ENCODE measurements at regions not wholly inside any gene's neighbourhood (a gene's known extent, or its start where the extent isn't known, plus 50 kb on each side); places are given as distances from the start of the nearest gene placed in this dataset.
"Not testable (repeated sequence)": the region's sequence is repeated elsewhere in the genome, so short reads cannot be mapped to it uniquely, and the experiment has no call there.

DNA sequence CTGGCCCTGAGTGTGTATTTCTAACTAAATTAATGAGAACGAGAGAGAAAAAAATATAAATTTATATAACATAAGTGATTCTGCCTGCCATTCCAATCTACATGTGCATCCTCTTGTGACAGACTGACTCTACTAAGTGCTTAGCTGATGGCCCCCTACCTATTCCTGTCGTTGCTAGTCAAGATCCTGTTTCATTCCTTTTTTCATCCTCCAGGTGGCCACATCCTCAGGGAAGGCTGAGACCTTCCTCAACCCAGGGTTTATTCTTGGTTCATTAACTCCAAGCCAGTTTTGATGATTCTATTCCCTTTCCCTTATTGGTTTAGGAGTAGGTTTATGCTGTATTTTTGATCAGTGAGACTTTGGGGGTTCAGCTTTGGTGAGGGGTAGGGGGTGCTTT lies 201.3 kb downstream of the C9orf152 start:
- Histone ChIP-seq H3K27ac (ENCODE audit: low read depth, low read length) (no peak overlapping the region), H3K27me3 (ENCODE audit: control insufficient read depth in 5 of 5, insufficient read depth in 4 of 5, low read length in 5 of 5) (no peaks in the 10 kb centered on the region), H3K4me1 (ENCODE audit: control insufficient read depth in 5 of 5, insufficient read depth in 5 of 5, low read length in 5 of 5) (peaks cover 0 to 2% (median 0%) of the 10 kb centered on the region in 5 donors), H3K9me3 (ENCODE audit: control insufficient read depth in 5 of 5, low read length in 5 of 5) (no peaks in the 10 kb centered on the region), H3K36me3 (ENCODE audit: control insufficient read depth in 5 of 5, insufficient read depth in 5 of 5, low read length in 5 of 5) (no peaks in the 10 kb centered on the region), H3K9ac (ENCODE audit: low read length in 5 of 5) (no peak overlapping the region), H3K4me3 (ENCODE audit: low read depth in 1 of 5, low read length in 5 of 5) (no peak overlapping the region)

DNA sequence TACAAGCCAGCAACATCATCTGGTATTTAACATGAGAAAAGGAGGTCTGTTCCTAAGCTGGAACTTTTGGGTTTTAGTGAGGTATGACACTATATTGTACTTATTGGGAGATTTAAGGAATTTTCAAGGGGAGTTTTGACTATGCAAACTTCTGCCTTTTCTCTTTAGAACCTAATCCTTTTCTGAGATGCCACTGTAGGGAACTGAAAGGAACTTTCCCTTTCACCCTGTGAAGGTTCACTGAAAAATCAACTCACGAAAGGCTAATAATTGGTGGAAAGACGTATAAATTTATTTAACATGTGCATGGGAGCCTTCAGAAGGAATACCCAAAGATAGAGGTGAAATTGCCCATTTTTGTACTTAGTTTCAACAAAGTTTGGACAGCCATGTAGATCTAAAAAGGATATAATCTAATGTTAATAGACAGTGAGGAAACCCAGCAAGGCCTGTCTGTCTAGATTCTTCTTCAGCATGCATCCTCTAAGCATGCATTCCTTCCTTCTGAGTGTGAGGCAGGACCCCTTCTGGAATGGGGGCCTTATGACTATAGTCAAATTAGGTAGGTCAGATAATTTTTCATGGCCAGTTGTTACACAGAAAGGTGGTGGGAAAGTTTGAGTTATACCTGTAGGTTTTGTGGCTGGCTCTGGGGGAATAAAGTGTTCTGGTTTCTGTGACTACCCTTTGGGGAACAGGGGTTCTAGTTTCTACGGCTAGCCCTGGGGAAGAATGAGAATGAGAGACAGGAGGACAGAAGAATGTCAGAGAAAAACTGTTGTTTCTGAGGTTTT lies 200.3 kb downstream of the C9orf152 start:
- no peaks in the 10 kb centered on the region for H3K36me3 ChIP-seq (ENCODE audit: control insufficient read depth in 5 of 5, insufficient read depth in 5 of 5, low read length in 5 of 5)
- no peak overlapping the region for H3K4me3 ChIP-seq (ENCODE audit: low read depth in 1 of 5, low read length in 5 of 5)
- peaks cover 0 to 4% (median 0%) of the 10 kb centered on the region in 5 donors for H3K4me1 ChIP-seq (ENCODE audit: control insufficient read depth in 5 of 5, insufficient read depth in 5 of 5, low read length in 5 of 5)
- H3K27me3 ChIP-seq (ENCODE audit: control insufficient read depth in 5 of 5, insufficient read depth in 4 of 5, low read length in 5 of 5), result no peaks in the 10 kb centered on the region
- no peak overlapping the region for H3K9ac ChIP-seq (ENCODE audit: low read length in 5 of 5)
- no peak overlapping the region for H3K27ac ChIP-seq (ENCODE audit: low read depth, low read length)
- H3K9me3 ChIP-seq (ENCODE audit: control insufficient read depth in 5 of 5, low read length in 5 of 5), result no peaks in the 10 kb centered on the region

DNA sequence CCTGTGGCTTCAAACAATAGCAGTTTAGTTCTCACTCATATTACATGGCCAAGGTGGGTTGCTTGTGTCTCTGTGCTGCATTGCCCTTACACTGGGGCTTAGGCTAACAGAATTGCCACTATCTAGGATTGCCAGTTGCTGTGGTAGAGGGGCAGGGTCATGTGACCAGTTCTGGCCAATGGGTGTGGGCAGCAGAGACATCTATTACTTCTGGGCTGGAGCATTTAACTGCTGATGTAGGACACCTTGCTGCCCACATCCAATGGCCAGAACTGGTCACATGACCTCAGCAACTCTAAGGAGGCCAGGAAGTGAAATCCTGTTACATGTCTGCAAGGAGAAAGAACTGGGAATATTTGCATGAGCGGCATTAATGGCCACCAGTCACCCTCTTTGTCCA lies 199.3 kb downstream of the C9orf152 start:
- Histone ChIP-seq H3K36me3 (ENCODE audit: control insufficient read depth in 5 of 5, insufficient read depth in 5 of 5, low read length in 5 of 5) (no peaks in the 10 kb centered on the region), H3K4me3 (ENCODE audit: low read depth in 1 of 5, low read length in 5 of 5) (no peak overlapping the region), H3K4me1 (ENCODE audit: control insufficient read depth in 5 of 5, insufficient read depth in 5 of 5, low read length in 5 of 5) (peaks cover 0 to 10% (median 0%) of the 10 kb centered on the region in 5 donors), H3K9ac (ENCODE audit: low read length in 5 of 5) (no peak overlapping the region), H3K27ac (ENCODE audit: low read depth, low read length) (no peak overlapping the region), H3K27me3 (ENCODE audit: control insufficient read depth in 5 of 5, insufficient read depth in 4 of 5, low read length in 5 of 5) (no peaks in the 10 kb centered on the region), H3K9me3 (ENCODE audit: control insufficient read depth in 5 of 5, low read length in 5 of 5) (no peaks in the 10 kb centered on the region)

DNA sequence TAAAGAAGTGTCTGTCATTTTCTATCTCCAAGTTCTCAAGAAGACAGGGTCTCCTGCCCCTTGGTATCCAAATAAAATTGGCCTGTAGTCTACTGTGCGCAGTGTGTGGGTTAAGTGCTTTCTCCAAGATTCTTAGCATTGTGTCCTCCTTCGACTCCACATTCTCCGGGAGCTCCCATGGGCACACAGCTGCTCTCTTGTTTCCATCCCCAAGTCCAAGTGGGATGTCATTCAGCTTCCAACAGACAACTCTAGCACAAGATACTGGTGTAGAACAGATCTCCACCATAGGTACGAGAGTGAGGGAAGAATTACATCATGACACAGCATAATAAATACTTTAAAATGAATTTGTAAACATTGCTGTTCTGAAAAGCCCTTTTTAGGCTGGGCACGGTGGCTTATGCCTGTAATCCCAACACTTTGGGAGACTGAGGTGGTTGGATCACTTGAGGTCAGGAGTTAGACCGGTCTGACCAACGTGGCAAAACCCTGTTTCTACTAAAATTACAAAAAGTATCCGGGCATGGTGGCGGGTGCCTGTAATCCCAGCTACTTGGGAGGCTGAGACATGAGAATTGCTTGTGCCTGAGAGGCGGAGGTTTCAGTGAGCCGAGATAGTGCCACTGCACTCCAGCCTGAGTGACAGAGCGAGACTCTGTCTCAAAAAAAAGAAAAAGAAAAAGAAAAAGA lies 196.2 kb downstream of the C9orf152 start:
- Histone ChIP-seq H3K9me3 (ENCODE audit: control insufficient read depth in 5 of 5, low read length in 5 of 5) (no peaks in the 10 kb centered on the region), H3K27me3 (ENCODE audit: control insufficient read depth in 5 of 5, insufficient read depth in 4 of 5, low read length in 5 of 5) (no peaks in the 10 kb centered on the region), H3K9ac (ENCODE audit: low read length in 5 of 5) (no peak overlapping the region), H3K36me3 (ENCODE audit: control insufficient read depth in 5 of 5, insufficient read depth in 5 of 5, low read length in 5 of 5) (peaks cover 0 to 7% (median 5%) of the 10 kb centered on the region in 5 donors), H3K4me1 (ENCODE audit: control insufficient read depth in 5 of 5, insufficient read depth in 5 of 5, low read length in 5 of 5) (peaks cover 0 to 15% (median 10%) of the 10 kb centered on the region in 5 donors), H3K27ac (ENCODE audit: low read depth, low read length) (no peak overlapping the region), H3K4me3 (ENCODE audit: low read depth in 1 of 5, low read length in 5 of 5) (no peak overlapping the region)

DNA sequence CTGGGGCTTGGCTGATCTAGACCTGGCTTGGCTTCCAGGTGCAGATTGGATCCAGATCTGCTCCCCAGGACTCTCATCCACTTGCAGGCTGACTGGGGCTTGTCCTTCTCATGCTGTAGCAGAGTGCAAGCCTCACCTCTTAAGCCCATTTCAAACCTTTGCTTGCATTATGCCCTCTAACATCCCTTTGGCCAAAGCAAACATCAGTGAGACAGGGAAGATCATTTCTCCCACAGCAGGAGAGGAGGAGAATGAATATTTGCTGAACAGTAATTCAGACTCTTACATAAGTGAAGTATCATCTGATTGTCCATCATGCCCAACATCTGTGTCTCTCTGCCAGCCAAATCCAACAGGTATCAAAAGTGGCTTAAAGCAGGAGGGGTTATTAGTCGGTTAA lies 194.9 kb downstream of the C9orf152 start:
- Histone ChIP-seq H3K27ac (ENCODE audit: low read depth, low read length) (no peak overlapping the region), H3K9me3 (ENCODE audit: control insufficient read depth in 5 of 5, low read length in 5 of 5) (no peaks in the 10 kb centered on the region), H3K36me3 (ENCODE audit: control insufficient read depth in 5 of 5, insufficient read depth in 5 of 5, low read length in 5 of 5) (peaks cover 0 to 7% (median 5%) of the 10 kb centered on the region in 5 donors), H3K4me3 (ENCODE audit: low read depth in 1 of 5, low read length in 5 of 5) (no peak overlapping the region), H3K27me3 (ENCODE audit: control insufficient read depth in 5 of 5, insufficient read depth in 4 of 5, low read length in 5 of 5) (no peaks in the 10 kb centered on the region), H3K4me1 (ENCODE audit: control insufficient read depth in 5 of 5, insufficient read depth in 5 of 5, low read length in 5 of 5) (peaks cover 0 to 15% (median 10%) of the 10 kb centered on the region in 5 donors), H3K9ac (ENCODE audit: low read length in 5 of 5) (no peak overlapping the region)

DNA sequence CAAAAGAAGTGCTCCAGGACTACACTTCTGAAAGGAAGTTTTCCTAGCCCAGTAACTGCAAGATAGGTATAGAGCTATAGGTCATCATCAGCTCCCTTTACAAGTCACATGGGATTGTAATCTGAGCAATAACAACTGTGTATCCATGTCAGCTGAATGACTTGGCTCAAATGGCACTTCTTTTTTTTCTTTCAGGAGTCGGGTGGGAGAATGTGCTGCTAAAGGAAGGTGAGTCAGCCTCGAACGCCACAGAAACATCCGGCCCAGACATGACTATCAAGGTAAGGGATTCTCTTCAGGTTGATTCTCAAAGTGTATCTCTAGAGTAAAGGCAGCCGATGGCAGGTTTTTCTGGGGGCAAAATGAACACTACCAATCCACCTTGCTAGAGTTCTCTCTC lies 192.2 kb downstream of the C9orf152 start:
- Histone ChIP-seq H3K4me1 (ENCODE audit: control insufficient read depth in 5 of 5, insufficient read depth in 5 of 5, low read length in 5 of 5) (peaks cover 0 to 15% (median 10%) of the 10 kb centered on the region in 5 donors), H3K9me3 (ENCODE audit: control insufficient read depth in 5 of 5, low read length in 5 of 5) (no peaks in the 10 kb centered on the region), H3K9ac (ENCODE audit: low read length in 5 of 5) (no peak overlapping the region), H3K4me3 (ENCODE audit: low read depth in 1 of 5, low read length in 5 of 5) (no peak overlapping the region), H3K27ac (ENCODE audit: low read depth, low read length) (peak overlapping the region; percentile 58), H3K36me3 (ENCODE audit: control insufficient read depth in 5 of 5, insufficient read depth in 5 of 5, low read length in 5 of 5) (peaks cover 0 to 14% (median 5%) of the 10 kb centered on the region in 5 donors), H3K27me3 (ENCODE audit: control insufficient read depth in 5 of 5, insufficient read depth in 4 of 5, low read length in 5 of 5) (no peaks in the 10 kb centered on the region)

DNA sequence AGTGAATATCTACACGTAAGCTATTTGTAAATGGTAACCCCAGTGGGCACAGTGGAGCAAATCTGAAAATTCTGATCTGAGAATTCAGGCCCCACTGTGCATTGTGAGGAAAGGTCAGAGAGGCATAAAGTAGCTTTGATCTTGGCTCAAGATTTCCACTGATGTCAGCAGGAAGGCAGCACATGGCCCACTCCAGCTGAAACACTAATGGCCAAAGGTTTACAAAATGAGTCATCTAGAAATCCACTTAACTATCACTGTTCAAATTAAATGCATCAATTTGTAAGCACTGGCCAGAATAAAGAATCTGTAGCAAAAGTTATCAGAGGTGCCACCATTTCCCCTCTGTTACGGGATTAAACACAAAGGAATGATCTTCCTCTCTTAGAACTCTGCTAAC lies 191.6 kb downstream of the C9orf152 start:
- Histone ChIP-seq H3K27ac (ENCODE audit: low read depth, low read length) (peak overlapping the region; percentile 58), H3K27me3 (ENCODE audit: control insufficient read depth in 5 of 5, insufficient read depth in 4 of 5, low read length in 5 of 5) (no peaks in the 10 kb centered on the region), H3K4me3 (ENCODE audit: low read depth in 1 of 5, low read length in 5 of 5) (no peak overlapping the region), H3K9me3 (ENCODE audit: control insufficient read depth in 5 of 5, low read length in 5 of 5) (no peaks in the 10 kb centered on the region), H3K36me3 (ENCODE audit: control insufficient read depth in 5 of 5, insufficient read depth in 5 of 5, low read length in 5 of 5) (peaks cover 0 to 14% (median 5%) of the 10 kb centered on the region in 5 donors), H3K9ac (ENCODE audit: low read length in 5 of 5) (no peak overlapping the region), H3K4me1 (ENCODE audit: control insufficient read depth in 5 of 5, insufficient read depth in 5 of 5, low read length in 5 of 5) (peaks cover 0 to 15% (median 10%) of the 10 kb centered on the region in 5 donors)

DNA sequence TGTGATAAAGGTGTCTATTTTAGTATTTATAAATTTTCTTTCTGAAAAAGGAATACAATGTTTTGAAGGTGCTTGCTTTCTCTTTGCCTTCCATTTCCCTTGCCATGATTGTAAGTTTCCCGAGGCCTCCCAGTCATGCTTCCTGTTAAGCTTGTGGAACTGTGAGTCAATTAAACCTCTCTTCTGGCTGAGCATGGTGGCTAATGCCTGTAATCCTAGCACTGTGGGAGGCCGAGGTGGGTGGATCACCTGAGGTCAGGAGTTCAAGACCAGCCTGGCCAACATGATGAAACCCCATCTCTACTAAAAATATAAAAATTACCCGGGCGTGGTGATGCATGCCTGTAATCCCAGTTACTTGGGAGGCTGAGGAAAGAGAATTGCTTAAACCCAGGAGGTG lies 187.7 kb downstream of the C9orf152 start:
- H3K9me3 ChIP-seq (ENCODE audit: control insufficient read depth in 5 of 5, low read length in 5 of 5); H3K27ac ChIP-seq (ENCODE audit: low read depth, low read length); H3K27me3 ChIP-seq (ENCODE audit: control insufficient read depth in 5 of 5, insufficient read depth in 4 of 5, low read length in 5 of 5); H3K4me3 ChIP-seq (ENCODE audit: low read depth in 1 of 5, low read length in 5 of 5); H3K9ac ChIP-seq (ENCODE audit: low read length in 5 of 5): not testable (repeated sequence)
- H3K4me1 ChIP-seq (ENCODE audit: control insufficient read depth in 5 of 5, insufficient read depth in 5 of 5, low read length in 5 of 5), result peaks cover 0 to 22% (median 0%) of the 10 kb centered on the region in 5 donors
- peaks cover 0 to 11% (median 5%) of the 10 kb centered on the region in 5 donors for H3K36me3 ChIP-seq (ENCODE audit: control insufficient read depth in 5 of 5, insufficient read depth in 5 of 5, low read length in 5 of 5)

DNA sequence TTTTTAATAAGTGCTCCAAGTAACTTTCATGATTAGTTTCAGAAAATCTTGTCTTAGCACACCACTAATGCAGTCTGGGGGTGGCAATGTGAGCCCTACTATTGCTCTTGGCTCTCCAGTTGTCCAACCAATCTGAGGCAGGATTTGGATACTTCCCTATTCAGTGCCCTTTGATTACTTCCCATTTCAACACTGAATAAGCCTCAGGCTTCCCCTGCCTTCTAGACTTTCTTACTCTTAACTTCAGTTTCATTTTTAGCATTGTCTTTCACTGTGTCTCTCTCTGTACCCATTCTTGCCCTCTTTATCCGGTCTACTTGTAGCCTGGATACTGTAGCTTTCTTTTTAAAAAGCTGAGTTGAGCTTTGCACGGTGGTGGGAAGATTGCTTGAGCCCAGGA lies 186.1 kb downstream of the C9orf152 start:
- Histone ChIP-seq H3K9me3 (ENCODE audit: control insufficient read depth in 5 of 5, low read length in 5 of 5) (no peaks in the 10 kb centered on the region), H3K9ac (ENCODE audit: low read length in 5 of 5) (no peak overlapping the region), H3K4me3 (ENCODE audit: low read depth in 1 of 5, low read length in 5 of 5) (no peak overlapping the region), H3K27me3 (ENCODE audit: control insufficient read depth in 5 of 5, insufficient read depth in 4 of 5, low read length in 5 of 5) (no peaks in the 10 kb centered on the region), H3K36me3 (ENCODE audit: control insufficient read depth in 5 of 5, insufficient read depth in 5 of 5, low read length in 5 of 5) (peaks cover 0 to 8% (median 0%) of the 10 kb centered on the region in 5 donors), H3K27ac (ENCODE audit: low read depth, low read length) (peak overlapping the region; percentile 57), H3K4me1 (ENCODE audit: control insufficient read depth in 5 of 5, insufficient read depth in 5 of 5, low read length in 5 of 5) (peaks cover 0 to 23% (median 2%) of the 10 kb centered on the region in 5 donors)

DNA sequence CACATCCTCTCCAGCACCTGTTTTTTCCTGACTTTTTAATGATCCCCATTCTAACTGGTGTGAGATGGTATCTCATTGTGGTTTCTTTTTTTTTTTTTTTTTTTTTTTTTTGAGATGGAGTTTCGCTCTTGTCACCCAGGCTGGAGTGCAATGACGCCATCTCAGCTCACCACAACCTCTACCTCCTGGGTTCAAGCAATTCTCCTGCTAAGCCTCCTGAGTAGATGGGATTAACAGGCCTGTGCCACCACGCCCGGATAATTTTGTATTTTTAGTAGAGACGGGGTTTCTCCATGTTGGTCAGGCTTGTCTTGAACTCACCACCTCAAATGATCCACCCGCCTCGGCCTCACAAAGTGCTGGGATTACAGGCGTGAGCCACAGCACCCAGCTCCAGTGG lies 184.7 kb downstream of the C9orf152 start:
- not testable (repeated sequence) for H3K36me3 ChIP-seq (ENCODE audit: control insufficient read depth in 5 of 5, insufficient read depth in 5 of 5, low read length in 5 of 5); H3K9ac ChIP-seq (ENCODE audit: low read length in 5 of 5); H3K4me3 ChIP-seq (ENCODE audit: low read depth in 1 of 5, low read length in 5 of 5); H3K27ac ChIP-seq (ENCODE audit: low read depth, low read length); H3K9me3 ChIP-seq (ENCODE audit: control insufficient read depth in 5 of 5, low read length in 5 of 5); H3K27me3 ChIP-seq (ENCODE audit: control insufficient read depth in 5 of 5, insufficient read depth in 4 of 5, low read length in 5 of 5)
- H3K4me1 ChIP-seq (ENCODE audit: control insufficient read depth in 5 of 5, insufficient read depth in 5 of 5, low read length in 5 of 5), result peaks cover under 1 to 36% (median 14%) of the 10 kb centered on the region in 5 donors

Measured in subcutaneous abdominal adipose tissue (tissue), 5 donors.